Natural killer cell (primary cell): ENCODE measurements at regions not wholly inside any gene's neighbourhood (a gene's known extent, or its start where the extent isn't known, plus 50 kb on each side); places are given as distances from the start of the nearest gene placed in this dataset.

ENCODE experiments used
- ATAC-seq, 3 donors: fragments of 150-1000 bp in 2 of 3; fragments of 200-7000 bp in 1 of 3; cut with Tn5 transposase; 1 replicate in 1 of 3; 2 replicates in 2 of 3; pipeline ENCODE4 v1.10.0; 2021; ENCODE audit warnings: mild to moderate bottlenecking in 2 of 3, moderate library complexity in 2 of 3
- DNase-seq, 2 donors: peaks; one replicate each; pipeline versions ENCODE4 v3.0.0 to v3.0.0-alpha.2; 2013 to 2021; ENCODE audit warnings: mixed read lengths in 1 of 2
- H3K27ac ChIP-seq: one replicate; pipeline ENCODE4 v1.5.1; 2013; ENCODE audit warnings: mild to moderate bottlenecking, low read length
- H3K27me3 ChIP-seq: one replicate; pipeline ENCODE4 v1.6.1; 2013; ENCODE audit warnings: low read length; ENCODE audit not compliant: control insufficient read depth, insufficient read depth
- H3K36me3 ChIP-seq: one replicate; pipeline ENCODE4 v1.6.1; 2013; ENCODE audit warnings: low read length; ENCODE audit not compliant: control insufficient read depth, insufficient read depth
- H3K4me1 ChIP-seq: one replicate; pipeline ENCODE4 v1.6.1; 2013; ENCODE audit warnings: low read length; ENCODE audit not compliant: control insufficient read depth, insufficient read depth
- H3K4me3 ChIP-seq: one replicate; pipeline ENCODE4 v1.5.1; 2013; ENCODE audit warnings: low read length
- H3K9me3 ChIP-seq: one replicate; pipeline ENCODE4 v1.6.1; 2013; ENCODE audit warnings: low read length; ENCODE audit not compliant: control insufficient read depth, insufficient read depth
- H3K27ac Mint-ChIP-seq, 2 donors: one replicate each; pipeline ENCODE4 v1.8.0; 2022; ENCODE audit warnings: mild to moderate bottlenecking in 2 of 2, mixed read lengths in 2 of 2, moderate library complexity in 1 of 2
- H3K27me3 Mint-ChIP-seq, 2 donors: one replicate each; pipeline ENCODE4 v1.8.0; 2022; ENCODE audit warnings: low read depth in 2 of 2, mixed read lengths in 2 of 2
- H3K36me3 Mint-ChIP-seq: one replicate; pipeline ENCODE4 v1.8.0; 2022; ENCODE audit warnings: mixed read lengths
- H3K4me1 Mint-ChIP-seq, 2 donors: one replicate each; pipeline ENCODE4 v1.8.0; 2022; ENCODE audit warnings: mixed read lengths in 2 of 2
- H3K4me3 Mint-ChIP-seq: one replicate; pipeline ENCODE4 v1.8.0; 2022; ENCODE audit warnings: mild to moderate bottlenecking, moderate library complexity, mixed read lengths
- H3K9me3 Mint-ChIP-seq, 2 donors: one replicate each; pipeline ENCODE4 v1.8.0; 2022; ENCODE audit warnings: mixed read lengths in 2 of 2
- WGBS: methylation state at CpG from one replicate; pipeline ENCODE4 v1.1.7; 2013; ENCODE audit warnings: missing lambda C conversion rate; ENCODE audit not compliant: insufficient coverage; 5-methylcytosine and 5-hydroxymethylcytosine counted together
- intact Hi-C: fragments of 100-400 bp; cut with micrococcal nuclease; formaldehyde crosslinking; loops from one replicate; pipeline ENCODE4 v1.14.2; 2022
- TF ChIP-seq, protein P1 (sequence below): fragments of 200-600 bp; IDR thresholded peaks from one replicate; pipeline ENCODE4 v1.8.0; 2022; ENCODE audit warnings: antibody characterized with exemption

DNA sequence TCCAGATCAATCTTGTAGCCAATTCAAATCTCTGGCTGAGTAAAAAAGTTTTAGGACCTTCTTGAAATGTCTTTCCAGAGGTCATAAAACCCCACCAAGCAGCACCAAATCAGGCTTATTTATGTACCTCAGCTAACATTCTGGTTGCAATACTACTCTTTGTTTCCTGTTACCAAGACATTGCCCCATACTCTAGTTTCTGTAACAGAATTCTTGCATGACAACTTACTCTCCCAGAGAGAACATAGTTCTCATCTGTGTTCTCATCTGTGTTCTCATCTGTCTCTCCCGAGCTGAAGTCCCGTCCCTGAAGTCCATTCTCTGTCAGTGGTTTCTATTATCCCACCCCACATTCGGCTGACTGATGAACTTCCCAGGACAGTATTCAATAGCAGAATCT, 1285.1 kb downstream of the XPNPEP1 start:
- Mint-ChIP-seq H3K4me3 (no peak overlapping the region), H3K9me3 (peaks cover 4 to 11% of the 10 kb centered on the region in 2 donors), H3K27me3 (no peaks in the 10 kb centered on the region), H3K36me3 (no peaks in the 10 kb centered on the region), H3K27ac (no peak overlapping the region), H3K4me1 (no peaks in the 10 kb centered on the region)
- Histone ChIP-seq H3K9me3 (no peaks in the 10 kb centered on the region), H3K4me3 (no peak overlapping the region), H3K27me3 (no peaks in the 10 kb centered on the region), H3K36me3 (no peaks in the 10 kb centered on the region), H3K27ac (no peak overlapping the region), H3K4me1 (no peaks in the 10 kb centered on the region)
- intact Hi-C loops, result no loop called here
- ATAC-seq, result no peak
- DNase-seq, result no peak
- WGBS, result 82% methylated on average over 3 of the region's 3 CpGs
- TF ChIP-seq, protein P1, sequence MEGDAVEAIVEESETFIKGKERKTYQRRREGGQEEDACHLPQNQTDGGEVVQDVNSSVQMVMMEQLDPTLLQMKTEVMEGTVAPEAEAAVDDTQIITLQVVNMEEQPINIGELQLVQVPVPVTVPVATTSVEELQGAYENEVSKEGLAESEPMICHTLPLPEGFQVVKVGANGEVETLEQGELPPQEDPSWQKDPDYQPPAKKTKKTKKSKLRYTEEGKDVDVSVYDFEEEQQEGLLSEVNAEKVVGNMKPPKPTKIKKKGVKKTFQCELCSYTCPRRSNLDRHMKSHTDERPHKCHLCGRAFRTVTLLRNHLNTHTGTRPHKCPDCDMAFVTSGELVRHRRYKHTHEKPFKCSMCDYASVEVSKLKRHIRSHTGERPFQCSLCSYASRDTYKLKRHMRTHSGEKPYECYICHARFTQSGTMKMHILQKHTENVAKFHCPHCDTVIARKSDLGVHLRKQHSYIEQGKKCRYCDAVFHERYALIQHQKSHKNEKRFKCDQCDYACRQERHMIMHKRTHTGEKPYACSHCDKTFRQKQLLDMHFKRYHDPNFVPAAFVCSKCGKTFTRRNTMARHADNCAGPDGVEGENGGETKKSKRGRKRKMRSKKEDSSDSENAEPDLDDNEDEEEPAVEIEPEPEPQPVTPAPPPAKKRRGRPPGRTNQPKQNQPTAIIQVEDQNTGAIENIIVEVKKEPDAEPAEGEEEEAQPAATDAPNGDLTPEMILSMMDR, result no peak

DNA sequence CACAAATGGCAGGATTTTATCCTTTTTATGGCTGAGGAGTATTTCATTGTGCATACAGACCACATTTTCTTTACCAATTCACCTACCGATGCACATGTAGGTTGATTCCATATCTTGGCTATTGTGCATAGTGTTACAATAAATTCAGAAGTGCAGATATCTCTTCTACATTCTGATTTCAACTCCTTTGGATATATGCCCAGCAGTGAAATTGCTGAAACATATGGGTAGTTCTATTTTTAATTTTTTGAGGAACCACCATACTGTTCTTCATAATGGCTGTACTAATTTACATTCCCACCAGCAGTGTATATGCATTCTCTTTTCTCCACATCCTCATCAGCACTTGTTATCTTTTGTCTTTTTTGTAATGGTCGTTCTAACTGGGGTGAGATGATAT, 1290.3 kb downstream of the XPNPEP1 start:
- H3K27ac ChIP-seq, result no peak overlapping the region
- peaks cover 2 to 3% of the 10 kb centered on the region in 2 donors for H3K9me3 Mint-ChIP-seq
- no peak for DNase-seq
- H3K27ac Mint-ChIP-seq, result no peak overlapping the region
- 40% methylated on average over 1 of the region's 2 CpGs for WGBS
- no peaks in the 10 kb centered on the region for H3K4me1 Mint-ChIP-seq
- no peak for ATAC-seq
- H3K36me3 Mint-ChIP-seq, result no peaks in the 10 kb centered on the region
- no peaks in the 10 kb centered on the region for H3K27me3 Mint-ChIP-seq
- no peak overlapping the region for H3K4me3 Mint-ChIP-seq
- no peaks in the 10 kb centered on the region for H3K36me3 ChIP-seq
- H3K4me1 ChIP-seq, result no peaks in the 10 kb centered on the region
- intact Hi-C loops, result no loop called here
- no peak overlapping the region for H3K4me3 ChIP-seq
- no peaks in the 10 kb centered on the region for H3K27me3 ChIP-seq
- H3K9me3 ChIP-seq, result no peaks in the 10 kb centered on the region
- TF ChIP-seq, protein P1, result no peak

- Histone ChIP-seq H3K36me3 (no peaks in the 10 kb centered on the region), H3K4me1 (no peaks in the 10 kb centered on the region), H3K27me3 (no peaks in the 10 kb centered on the region), H3K9me3 (no peaks in the 10 kb centered on the region), H3K4me3 (no peak overlapping the region), H3K27ac (no peak overlapping the region)
- no CpG with 5 or more reads among the region's 1 CpG for WGBS
- Mint-ChIP-seq H3K27ac (no peak overlapping the region), H3K4me3 (no peak overlapping the region), H3K9me3 (peaks cover 0 to 4% of the 10 kb centered on the region in 2 donors), H3K4me1 (no peaks in the 10 kb centered on the region), H3K36me3 (no peaks in the 10 kb centered on the region), H3K27me3 (no peaks in the 10 kb centered on the region)
- intact Hi-C loops, result no loop called here
- DNase-seq (no peak), ATAC-seq (no peak)
- TF ChIP-seq, protein P1, result no peak
Observed at GRCh38 chr10:108632144-108632543, 1291.2 kb downstream of the XPNPEP1 start.

DNA sequence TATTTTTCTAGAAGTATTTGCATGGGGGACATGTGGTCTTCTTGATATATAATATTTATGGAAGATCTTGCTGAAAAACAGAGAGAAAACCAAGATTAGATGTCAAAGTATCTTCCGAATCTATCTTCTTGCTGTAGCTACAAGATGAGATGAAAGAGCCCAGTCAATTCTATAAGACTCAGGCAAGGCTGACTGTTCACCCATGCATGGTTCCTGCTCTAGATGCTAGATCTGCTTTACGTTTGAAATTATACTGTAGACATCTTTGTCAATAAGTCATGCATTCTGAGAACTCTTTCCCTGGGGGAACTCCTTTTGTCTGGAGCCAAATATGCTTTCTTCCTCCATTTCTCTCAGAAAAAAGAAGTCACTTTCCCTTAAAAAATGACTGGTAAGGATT, 1292.0 kb downstream of the XPNPEP1 start:
- H3K9me3 Mint-ChIP-seq, result peaks cover 0 to 6% of the 10 kb centered on the region in 2 donors
- no peaks in the 10 kb centered on the region for H3K27me3 Mint-ChIP-seq
- intact Hi-C loops, result no loop called here
- no peaks in the 10 kb centered on the region for H3K4me1 Mint-ChIP-seq
- H3K27me3 ChIP-seq, result no peaks in the 10 kb centered on the region
- H3K27ac Mint-ChIP-seq, result no peak overlapping the region
- WGBS, result 66% methylated on average over 2 of the region's 2 CpGs
- H3K4me3 ChIP-seq, result no peak overlapping the region
- no peaks in the 10 kb centered on the region for H3K9me3 ChIP-seq
- H3K27ac ChIP-seq, result no peak overlapping the region
- no peak for ATAC-seq
- TF ChIP-seq, protein P1, result no peak
- H3K4me1 ChIP-seq, result no peaks in the 10 kb centered on the region
- no peak overlapping the region for H3K4me3 Mint-ChIP-seq
- H3K36me3 Mint-ChIP-seq, result no peaks in the 10 kb centered on the region
- no peaks in the 10 kb centered on the region for H3K36me3 ChIP-seq
- DNase-seq, result no peak
